Trophoblast cell (in vitro differentiated cells and primary cell): ENCODE measurements at regions not wholly inside any gene's neighbourhood (a gene's known extent, or its start where the extent isn't known, plus 50 kb on each side); places are given as distances from the start of the nearest gene placed in this dataset.

ENCODE experiments used
- DNase-seq, 2 donors: peaks; one replicate each; pipeline ENCODE4 v3.0.0-alpha.2; 2016
- H2AFZ ChIP-seq: 2 replicates; pipeline ENCODE4 v1.6.1; 2013; ENCODE audit warnings: low read length, moderate library complexity, mild to moderate bottlenecking; ENCODE audit not compliant: insufficient read depth, poor library complexity
- H2AK5ac ChIP-seq: 2 replicates; pipeline ENCODE4 v1.6.1; 2013; ENCODE audit warnings: mild to moderate bottlenecking, low read length
- H2BK120ac ChIP-seq: 2 replicates; pipeline ENCODE4 v1.6.1; 2013; ENCODE audit warnings: low read length, mild to moderate bottlenecking, moderate library complexity; ENCODE audit not compliant: insufficient read depth, poor library complexity
- H2BK12ac ChIP-seq: 2 replicates; pipeline ENCODE4 v1.6.1; 2013; ENCODE audit warnings: mild to moderate bottlenecking, low read length, moderate library complexity
- H2BK5ac ChIP-seq: 2 replicates; pipeline ENCODE4 v1.6.1; 2013; ENCODE audit warnings: low read length, low read depth, moderate library complexity, mild to moderate bottlenecking; ENCODE audit not compliant: poor library complexity
- H3K14ac ChIP-seq: 2 replicates; pipeline ENCODE4 v1.6.1; 2013; ENCODE audit warnings: mild to moderate bottlenecking, low read length
- H3K18ac ChIP-seq: 2 replicates; pipeline ENCODE4 v1.6.1; 2013; ENCODE audit warnings: mild to moderate bottlenecking, low read length
- H3K23ac ChIP-seq: 2 replicates; pipeline ENCODE4 v1.6.1; 2013; ENCODE audit warnings: low read length
- H3K27ac ChIP-seq: 2 replicates; pipeline ENCODE4 v1.5.1; 2013; ENCODE audit warnings: low read depth, mild to moderate bottlenecking, inconsistent platforms, low read length, moderate library complexity
- H3K27me3 ChIP-seq: 2 replicates; pipeline ENCODE4 v1.6.1; 2013; ENCODE audit warnings: inconsistent platforms, mild to moderate bottlenecking, low read length, moderate library complexity; ENCODE audit not compliant: insufficient read depth
- H3K36me3 ChIP-seq, 2 experiments: 1 replicate in 1 of 2; 2 replicates in 1 of 2; pipeline ENCODE4 v1.6.1; 2013; ENCODE audit warnings: low read length in 2 of 2, mild to moderate bottlenecking in 2 of 2, moderate library complexity in 1 of 2; ENCODE audit not compliant: insufficient read depth in 2 of 2, control insufficient read depth in 1 of 2
- H3K4ac ChIP-seq: 2 replicates; pipeline ENCODE4 v1.6.1; 2013; ENCODE audit warnings: low read depth, mild to moderate bottlenecking, low read length, moderate library complexity
- H3K4me1 ChIP-seq, 2 experiments: 1 replicate in 1 of 2; 2 replicates in 1 of 2; pipeline ENCODE4 v1.6.1; 2013; ENCODE audit warnings: low read length in 2 of 2, mild to moderate bottlenecking in 2 of 2, moderate library complexity in 1 of 2; ENCODE audit not compliant: insufficient read depth in 2 of 2, control insufficient read depth in 1 of 2
- H3K4me2 ChIP-seq: 2 replicates; pipeline ENCODE4 v1.6.1; 2013; ENCODE audit warnings: inconsistent platforms, mild to moderate bottlenecking, low read length, moderate library complexity
- H3K4me3 ChIP-seq: 2 replicates; pipeline ENCODE4 v1.5.1; 2013; ENCODE audit warnings: mild to moderate bottlenecking, low read depth, low read length, inconsistent platforms
- H3K79me1 ChIP-seq: one replicate; pipeline ENCODE4 v1.6.1; 2013; ENCODE audit warnings: low read length
- H3K79me2 ChIP-seq: 2 replicates; pipeline ENCODE4 v1.6.1; 2013; ENCODE audit warnings: low read length, mild to moderate bottlenecking; ENCODE audit not compliant: control insufficient read depth, insufficient read depth, poor library complexity
- H3K9ac ChIP-seq: 2 replicates; pipeline ENCODE4 v1.6.1; 2013; ENCODE audit warnings: mild to moderate bottlenecking, low read length
- H3K9me3 ChIP-seq: 2 replicates; pipeline ENCODE4 v1.6.1; 2013; ENCODE audit warnings: low read depth, mild to moderate bottlenecking, control low read depth, inconsistent platforms, low read length; ENCODE audit not compliant: insufficient read depth
- H4K12ac ChIP-seq: 2 replicates; pipeline ENCODE4 v1.6.1; 2013; ENCODE audit warnings: low read depth, mild to moderate bottlenecking, low read length, moderate library complexity
- H4K8ac ChIP-seq: 2 replicates; pipeline ENCODE4 v1.6.1; 2013; ENCODE audit warnings: low read depth, mild to moderate bottlenecking, low read length, moderate library complexity
- H4K91ac ChIP-seq: one replicate; pipeline ENCODE4 v1.6.1; 2013; ENCODE audit warnings: low read depth, mild to moderate bottlenecking, low read length, moderate library complexity
- WGBS: extraction: QIAGEN DNeasy Blood & Tissue Kit; methylation state at CpG from one replicate; pipeline ENCODE4 v1.1.7; 2013; ENCODE audit warnings: missing lambda C conversion rate; ENCODE audit not compliant: insufficient read length, insufficient coverage; ENCODE audit errors: extremely low coverage; 5-methylcytosine and 5-hydroxymethylcytosine counted together

DNA sequence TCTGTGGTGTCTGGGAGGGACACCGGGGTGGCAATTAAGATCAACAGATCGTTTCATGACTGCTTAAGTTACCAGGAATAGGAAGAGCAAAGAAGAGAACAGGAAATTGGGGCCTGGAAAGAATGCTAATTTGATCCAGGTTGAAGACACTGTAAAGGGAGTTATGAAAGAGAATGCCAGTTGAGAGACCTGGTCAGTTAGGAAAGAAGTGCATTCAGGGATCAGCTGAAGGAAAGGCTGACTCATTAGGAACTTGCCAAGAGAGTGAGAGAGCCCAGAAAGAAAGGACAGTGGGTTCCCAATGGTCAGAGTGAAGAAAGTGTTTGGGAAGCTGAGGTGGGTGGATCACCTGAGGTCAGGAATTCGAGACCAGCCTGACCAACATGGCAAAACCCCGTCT is 119.6 kb downstream of the UBE2U start:
- no peak overlapping the region for H3K4ac ChIP-seq
- H4K12ac ChIP-seq: no peak overlapping the region
- no peak overlapping the region for H4K91ac ChIP-seq
- H3K9ac ChIP-seq: no peak overlapping the region
- H3K27me3 ChIP-seq: no peaks in the 10 kb centered on the region
- H3K9me3 ChIP-seq: no peaks in the 10 kb centered on the region
- no peaks in the 10 kb centered on the region for H3K79me1 ChIP-seq
- no peak overlapping the region for H3K4me3 ChIP-seq
- H2AK5ac ChIP-seq: no peak overlapping the region
- WGBS: no CpG with 5 or more reads among the region's 4 CpGs
- H2BK5ac ChIP-seq: no peak overlapping the region
- no peak overlapping the region for H3K23ac ChIP-seq
- H3K79me2 ChIP-seq: no peaks in the 10 kb centered on the region
- H2BK120ac ChIP-seq: no peak overlapping the region
- H3K36me3 ChIP-seq: no peaks in the 10 kb centered on the region
- no peak overlapping the region for H4K8ac ChIP-seq
- DNase-seq: no peak
- H3K18ac ChIP-seq: no peak overlapping the region
- H2AFZ ChIP-seq: no peak overlapping the region
- H3K27ac ChIP-seq: no peak overlapping the region
- no peaks in the 10 kb centered on the region for H3K4me1 ChIP-seq
- H2BK12ac ChIP-seq: no peak overlapping the region
- no peak overlapping the region for H3K14ac ChIP-seq
- H3K4me2 ChIP-seq: no peak overlapping the region

DNA sequence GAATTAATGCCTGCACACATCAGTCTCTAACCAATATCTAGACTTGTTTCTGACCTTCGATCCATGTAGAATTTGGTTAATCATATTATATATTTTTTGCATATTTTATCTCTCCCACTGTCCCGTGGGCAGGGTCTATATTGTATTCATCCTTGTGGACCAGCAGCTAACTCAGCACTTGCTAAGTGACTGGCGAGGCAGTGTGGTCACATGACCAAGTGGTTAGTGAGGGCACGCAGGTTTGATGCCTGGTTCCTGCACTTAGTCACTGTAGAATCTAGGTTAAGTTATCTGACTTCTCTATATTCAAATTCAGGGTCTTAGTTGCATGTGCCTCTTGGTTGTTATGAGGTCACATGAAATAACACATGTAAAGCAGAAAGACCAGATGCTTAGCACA is 120.5 kb downstream of the UBE2U start:
- H4K8ac ChIP-seq: no peak overlapping the region
- no peaks in the 10 kb centered on the region for H3K79me1 ChIP-seq
- H3K4me3 ChIP-seq: no peak overlapping the region
- no peak overlapping the region for H2AK5ac ChIP-seq
- H3K27me3 ChIP-seq: no peaks in the 10 kb centered on the region
- no peak overlapping the region for H4K91ac ChIP-seq
- no peak overlapping the region for H3K4ac ChIP-seq
- H4K12ac ChIP-seq: no peak overlapping the region
- DNase-seq: no peak
- H3K79me2 ChIP-seq: no peaks in the 10 kb centered on the region
- H3K9ac ChIP-seq: no peak overlapping the region
- no peak overlapping the region for H3K4me2 ChIP-seq
- no peak overlapping the region for H2BK120ac ChIP-seq
- H3K9me3 ChIP-seq: no peaks in the 10 kb centered on the region
- no peak overlapping the region for H2AFZ ChIP-seq
- H2BK12ac ChIP-seq: no peak overlapping the region
- no peak overlapping the region for H2BK5ac ChIP-seq
- no peaks in the 10 kb centered on the region for H3K36me3 ChIP-seq
- H3K18ac ChIP-seq: no peak overlapping the region
- H3K27ac ChIP-seq: no peak overlapping the region
- H3K23ac ChIP-seq: no peak overlapping the region
- no CpG with 5 or more reads among the region's 4 CpGs for WGBS
- H3K14ac ChIP-seq: no peak overlapping the region
- H3K4me1 ChIP-seq: no peaks in the 10 kb centered on the region

DNA sequence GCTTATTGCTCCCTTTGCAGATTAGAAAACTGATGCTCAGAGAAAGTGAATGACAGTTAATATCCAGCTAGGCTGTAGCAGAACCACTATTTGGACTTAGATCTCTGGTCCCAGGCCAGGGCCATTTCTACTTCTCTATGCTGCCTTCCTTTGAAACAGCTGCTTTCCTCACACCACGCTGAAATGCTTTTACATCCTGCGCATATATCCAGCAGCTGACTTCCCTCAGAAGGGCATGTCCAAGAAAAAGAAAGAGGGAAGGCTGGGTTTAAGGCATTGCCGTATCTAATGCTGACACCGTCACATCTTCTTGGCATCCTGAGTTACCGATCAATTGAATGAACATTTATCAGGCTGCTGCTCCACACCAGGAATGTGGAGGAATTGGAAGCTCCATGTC is 122.4 kb downstream of the UBE2U start:
- Histone ChIP-seq H2AK5ac (no peak overlapping the region), H3K79me1 (no peaks in the 10 kb centered on the region), H3K18ac (no peak overlapping the region), H3K4me2 (no peak overlapping the region), H2BK5ac (no peak overlapping the region), H3K23ac (no peak overlapping the region), H3K9me3 (no peaks in the 10 kb centered on the region), H3K9ac (no peak overlapping the region), H2BK12ac (no peak overlapping the region), H4K12ac (no peak overlapping the region), H3K27me3 (no peaks in the 10 kb centered on the region), H3K79me2 (no peaks in the 10 kb centered on the region), H3K14ac (no peak overlapping the region), H3K27ac (no peak overlapping the region), H3K4ac (no peak overlapping the region), H3K4me3 (no peak overlapping the region), H3K4me1 (no peaks in the 10 kb centered on the region), H2AFZ (no peak overlapping the region), H3K36me3 (no peaks in the 10 kb centered on the region), H4K8ac (no peak overlapping the region), H2BK120ac (no peak overlapping the region), H4K91ac (no peak overlapping the region)
- no peak for DNase-seq
- WGBS: no CpG with 5 or more reads among the region's 5 CpGs

DNA sequence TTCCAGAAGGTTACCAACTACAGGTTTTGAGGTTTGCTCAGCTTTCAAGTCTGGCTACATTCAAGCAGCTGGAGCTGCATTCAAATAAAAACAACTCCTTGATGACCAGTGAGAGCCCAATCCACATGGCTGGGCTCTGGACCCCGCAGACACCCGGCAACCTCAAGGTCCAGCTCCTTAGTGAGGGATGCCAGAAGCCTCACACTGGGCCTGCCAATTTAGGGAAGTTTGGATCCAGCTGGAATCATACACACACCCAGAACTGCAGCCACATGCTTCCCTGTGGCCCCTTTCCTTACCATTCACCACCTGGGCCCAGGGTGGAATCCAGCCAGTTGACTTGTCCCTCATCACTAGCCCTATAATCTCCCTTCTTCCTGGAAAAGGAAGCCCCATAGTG is 123.7 kb downstream of the UBE2U start:
- H3K9me3 ChIP-seq: no peaks in the 10 kb centered on the region
- no peak overlapping the region for H3K4me3 ChIP-seq
- H2BK5ac ChIP-seq: no peak overlapping the region
- no peak overlapping the region for H2BK120ac ChIP-seq
- no peak overlapping the region for H3K9ac ChIP-seq
- no peak overlapping the region for H4K12ac ChIP-seq
- no peak for DNase-seq
- no peaks in the 10 kb centered on the region for H3K4me1 ChIP-seq
- no peak overlapping the region for H4K8ac ChIP-seq
- H3K79me1 ChIP-seq: no peaks in the 10 kb centered on the region
- no peak overlapping the region for H3K27ac ChIP-seq
- no peak overlapping the region for H2AK5ac ChIP-seq
- H3K4me2 ChIP-seq: no peak overlapping the region
- H3K14ac ChIP-seq: no peak overlapping the region
- no peaks in the 10 kb centered on the region for H3K79me2 ChIP-seq
- H3K18ac ChIP-seq: no peak overlapping the region
- no peak overlapping the region for H4K91ac ChIP-seq
- no peak overlapping the region for H2BK12ac ChIP-seq
- no peak overlapping the region for H2AFZ ChIP-seq
- H3K36me3 ChIP-seq: no peaks in the 10 kb centered on the region
- no CpG with 5 or more reads among the region's 2 CpGs for WGBS
- H3K4ac ChIP-seq: no peak overlapping the region
- no peaks in the 10 kb centered on the region for H3K27me3 ChIP-seq
- H3K23ac ChIP-seq: no peak overlapping the region
